ENCODE measurements at regions not wholly inside any gene's neighbourhood (a gene's known extent, or its start where the extent isn't known, plus 50 kb on each side); places are given as distances from the start of the nearest gene placed in this dataset.

- TF ChIP-seq SP1 (IDR thresholded peaks at IDR 0.05; ENCODE audit: low read depth, low read length) (no peak), SIN3A (conservative IDR thresholded peaks at IDR 0.05 in 1 of 2, IDR thresholded peaks at IDR 0.05 in 1 of 2; ENCODE audit: low read depth in 1 of 2, low read length in 2 of 2) (no peak), SUZ12 (IDR thresholded peaks at IDR 0.05; ENCODE audit: low read length) (no peak), CEBPB (IDR thresholded peaks at IDR 0.05; ENCODE audit: low read depth, low read length) (no peak), POLR2A (IDR thresholded peaks at IDR 0.05; ENCODE audit: control extremely low read depth in 1 of 2, low read depth in 2 of 2, low read length in 2 of 2) (no peak), RNF2 (IDR thresholded peaks at IDR 0.05; ENCODE audit: borderline replicate concordance, low read depth, low read length, missing control alignments, poor library complexity, severe bottlenecking) (no peak), EP300 (IDR thresholded peaks at IDR 0.05; ENCODE audit: borderline replicate concordance in 1 of 2, low read depth in 2 of 2, low read length in 2 of 2) (no peak)
- TF ChIP-seq, protein P1, sequence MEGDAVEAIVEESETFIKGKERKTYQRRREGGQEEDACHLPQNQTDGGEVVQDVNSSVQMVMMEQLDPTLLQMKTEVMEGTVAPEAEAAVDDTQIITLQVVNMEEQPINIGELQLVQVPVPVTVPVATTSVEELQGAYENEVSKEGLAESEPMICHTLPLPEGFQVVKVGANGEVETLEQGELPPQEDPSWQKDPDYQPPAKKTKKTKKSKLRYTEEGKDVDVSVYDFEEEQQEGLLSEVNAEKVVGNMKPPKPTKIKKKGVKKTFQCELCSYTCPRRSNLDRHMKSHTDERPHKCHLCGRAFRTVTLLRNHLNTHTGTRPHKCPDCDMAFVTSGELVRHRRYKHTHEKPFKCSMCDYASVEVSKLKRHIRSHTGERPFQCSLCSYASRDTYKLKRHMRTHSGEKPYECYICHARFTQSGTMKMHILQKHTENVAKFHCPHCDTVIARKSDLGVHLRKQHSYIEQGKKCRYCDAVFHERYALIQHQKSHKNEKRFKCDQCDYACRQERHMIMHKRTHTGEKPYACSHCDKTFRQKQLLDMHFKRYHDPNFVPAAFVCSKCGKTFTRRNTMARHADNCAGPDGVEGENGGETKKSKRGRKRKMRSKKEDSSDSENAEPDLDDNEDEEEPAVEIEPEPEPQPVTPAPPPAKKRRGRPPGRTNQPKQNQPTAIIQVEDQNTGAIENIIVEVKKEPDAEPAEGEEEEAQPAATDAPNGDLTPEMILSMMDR (IDR thresholded peaks at IDR 0.05; ENCODE audit: control extremely low read depth in 1 of 3, insufficient read depth in 1 of 3, low read depth in 1 of 3, low read length in 3 of 3): no peak
Measured at GRCh38 chr3:3366386-3366785, 186.9 kb upstream of the CRBN start.

Data from H1 (cell line).